H9 (cell line): ENCODE measurements at regions not wholly inside any gene's neighbourhood (a gene's known extent, or its start where the extent isn't known, plus 50 kb on each side); places are given as distances from the start of the nearest gene placed in this dataset.

Experiments used
- DNase-seq: peaks from one replicate; pipeline ENCODE4 v3.0.0-alpha.2; 2017
- H2AFZ ChIP-seq: one replicate; pipeline ENCODE4 v1.6.1; 2013; ENCODE audit warnings: mild to moderate bottlenecking, low read length, control low read depth, moderate library complexity
- H2AK5ac ChIP-seq: 2 replicates; pipeline ENCODE4 v1.6.1; 2013; ENCODE audit warnings: low read length, control low read depth, mixed read lengths; ENCODE audit not compliant: insufficient read length
- H2BK120ac ChIP-seq: one replicate; pipeline ENCODE4 v1.6.1; 2013; ENCODE audit warnings: low read depth, mild to moderate bottlenecking, low read length, control low read depth, inconsistent platforms; ENCODE audit not compliant: poor library complexity, severe bottlenecking
- H2BK12ac ChIP-seq: 2 replicates; pipeline ENCODE4 v1.6.1; 2013; ENCODE audit warnings: low read length, control low read depth, mixed read lengths, low read depth; ENCODE audit not compliant: insufficient read length
- H2BK15ac ChIP-seq: 2 replicates; pipeline ENCODE4 v1.6.1; 2013; ENCODE audit warnings: low read depth, low read length, control low read depth
- H2BK20ac ChIP-seq: one replicate; pipeline ENCODE4 v1.6.1; 2013; ENCODE audit warnings: low read depth, mild to moderate bottlenecking, low read length, control low read depth, inconsistent platforms; ENCODE audit not compliant: poor library complexity, severe bottlenecking
- H2BK5ac ChIP-seq: 2 replicates; pipeline ENCODE4 v1.6.1; 2013; ENCODE audit warnings: low read length, control low read depth, mixed read lengths; ENCODE audit not compliant: insufficient read length
- H3K14ac ChIP-seq: 2 replicates; pipeline ENCODE4 v1.6.1; 2013; ENCODE audit warnings: low read length, control low read depth; ENCODE audit not compliant: insufficient read depth
- H3K18ac ChIP-seq: 2 replicates; pipeline ENCODE4 v1.6.1; 2013; ENCODE audit warnings: low read depth, mild to moderate bottlenecking, mixed read lengths, low read length, control low read depth; ENCODE audit not compliant: insufficient read length
- H3K23ac ChIP-seq: 2 replicates; pipeline ENCODE4 v1.6.1; 2013; ENCODE audit warnings: low read length, control low read depth, mixed read lengths, low read depth; ENCODE audit not compliant: insufficient read length
- H3K23me2 ChIP-seq: 2 replicates; pipeline ENCODE4 v1.6.1; 2013; ENCODE audit warnings: low read depth, mild to moderate bottlenecking, mixed read lengths, low read length, control low read depth; ENCODE audit not compliant: insufficient read length, poor library complexity, severe bottlenecking
- H3K27ac ChIP-seq: 2 replicates; pipeline ENCODE4 v1.5.1; 2013; ENCODE audit warnings: low read length, control low read depth, mixed read lengths, low read depth; ENCODE audit not compliant: insufficient read length
- H3K27me3 ChIP-seq: 2 replicates; pipeline ENCODE4 v1.6.1; 2013; ENCODE audit warnings: low read length, control low read depth, inconsistent platforms; ENCODE audit not compliant: insufficient read depth
- H3K4ac ChIP-seq: 2 replicates; pipeline ENCODE4 v1.6.1; 2013; ENCODE audit warnings: low read depth, mild to moderate bottlenecking, control low read depth, inconsistent platforms, low read length, moderate library complexity
- H3K4me1 ChIP-seq: 2 replicates; pipeline ENCODE4 v1.6.1; 2013; ENCODE audit warnings: low read length, control low read depth, inconsistent platforms; ENCODE audit not compliant: insufficient read depth
- H3K4me2 ChIP-seq: 2 replicates; pipeline ENCODE4 v1.6.1; 2013; ENCODE audit warnings: low read length, control low read depth, mixed read lengths; ENCODE audit not compliant: insufficient read length, insufficient read depth
- H3K56ac ChIP-seq: 2 replicates; pipeline ENCODE4 v1.6.1; 2013; ENCODE audit warnings: low read depth, mild to moderate bottlenecking, mixed read lengths, low read length, control low read depth; ENCODE audit not compliant: insufficient read length
- H3K79me1 ChIP-seq: 2 replicates; pipeline ENCODE4 v1.6.1; 2013; ENCODE audit warnings: low read depth, mild to moderate bottlenecking, moderate library complexity, low read length, control low read depth, inconsistent platforms; ENCODE audit not compliant: insufficient read depth, poor library complexity, severe bottlenecking
- H3K79me2 ChIP-seq: 2 replicates; pipeline ENCODE4 v1.6.1; 2013; ENCODE audit warnings: low read length, control low read depth, inconsistent platforms; ENCODE audit not compliant: insufficient read depth
- H3K9ac ChIP-seq: 2 replicates; pipeline ENCODE4 v1.6.1; 2013; ENCODE audit warnings: low read length, control low read depth, mixed read lengths; ENCODE audit not compliant: insufficient read length; ENCODE audit errors: extremely low read depth
- H3K9me3 ChIP-seq: one replicate; pipeline ENCODE4 v1.6.1; 2013; ENCODE audit warnings: low read depth, low read length, inconsistent platforms; ENCODE audit not compliant: control insufficient read depth
- H3T11ph ChIP-seq: one replicate; pipeline ENCODE4 v1.6.1; 2013; ENCODE audit warnings: mild to moderate bottlenecking, low read length, control low read depth, inconsistent platforms
- H4K20me1 ChIP-seq: one replicate; pipeline ENCODE4 v1.6.1; 2013; ENCODE audit not compliant: control insufficient read depth, insufficient read length, insufficient read depth
- H4K5ac ChIP-seq: 2 replicates; pipeline ENCODE4 v1.6.1; 2013; ENCODE audit warnings: low read depth, mild to moderate bottlenecking, mixed read lengths, low read length, control low read depth; ENCODE audit not compliant: insufficient read length
- H4K8ac ChIP-seq: replicated peaks from 2 replicates; pipeline ENCODE4 v1.6.1; 2013; ENCODE audit warnings: low read length, control low read depth, mixed read lengths, low read depth; ENCODE audit not compliant: insufficient read length
- H4K91ac ChIP-seq: 2 replicates; pipeline ENCODE4 v1.6.1; 2013; ENCODE audit warnings: low read depth, mild to moderate bottlenecking, moderate library complexity, mixed read lengths, low read length, control low read depth; ENCODE audit not compliant: insufficient read length
- H3K27ac Mint-ChIP-seq, 3 experiments: 2 replicates in 2 of 3; 3 replicates in 1 of 3; pipeline ENCODE4 v1.8.0; 2020 to 2021; ENCODE audit warnings: mixed read lengths in 3 of 3, mild to moderate bottlenecking in 1 of 3, moderate library complexity in 1 of 3
- H3K27me3 Mint-ChIP-seq: 2 replicates; pipeline ENCODE4 v1.8.0; 2021; ENCODE audit warnings: low read depth, mild to moderate bottlenecking, moderate library complexity, mixed read lengths
- H3K36me3 Mint-ChIP-seq, 3 experiments: 2 replicates in 2 of 3; 3 replicates in 1 of 3; pipeline ENCODE4 v1.8.0; 2020 to 2021; ENCODE audit warnings: low read depth in 3 of 3, mixed read lengths in 3 of 3; ENCODE audit not compliant: insufficient read depth in 1 of 3
- H3K4me1 Mint-ChIP-seq, 2 experiments: 2 replicates each; pipeline ENCODE4 v1.8.0; 2020; ENCODE audit warnings: mixed read lengths in 2 of 2
- H3K4me3 Mint-ChIP-seq, 2 experiments: 2 replicates in 1 of 2; 3 replicates in 1 of 2; pipeline ENCODE4 v1.8.0; 2020 to 2021; ENCODE audit warnings: mild to moderate bottlenecking in 2 of 2, mixed read lengths in 2 of 2, moderate library complexity in 1 of 2
- H3K9me3 Mint-ChIP-seq, 2 experiments: 2 replicates in 1 of 2; 3 replicates in 1 of 2; pipeline ENCODE4 v1.8.0; 2020; ENCODE audit warnings: mild to moderate bottlenecking in 2 of 2, mixed read lengths in 2 of 2, moderate library complexity in 1 of 2
- CTCF ChIP-seq: fragments of 200-600 bp; sonication (generic); conservative IDR thresholded peaks from 3 replicates; pipeline ENCODE4 v1.8.0; 2021; ENCODE audit warnings: antibody characterized with exemption, mild to moderate bottlenecking
- WGBS: extraction: QIAGEN DNeasy Blood & Tissue Kit; methylation state at CpG from one replicate; pipeline ENCODE4 v1.1.7; 2013; ENCODE audit warnings: missing lambda C conversion rate, low lambda C conversion rate, mixed read lengths; ENCODE audit not compliant: insufficient read length; ENCODE audit errors: extremely low coverage; 5-methylcytosine and 5-hydroxymethylcytosine counted together

- Histone ChIP-seq H3K79me2 (no peaks in the 10 kb centered on the region), H3K23me2 (no peaks in the 10 kb centered on the region), H4K5ac (no peak overlapping the region), H4K91ac (no peak overlapping the region), H2AK5ac (no peak overlapping the region), H3K4me2 (no peak overlapping the region), H3K27ac (no peak overlapping the region), H3K18ac (no peak overlapping the region), H3K79me1 (no peaks in the 10 kb centered on the region), H4K8ac (no peak overlapping the region), H3K56ac (no peak overlapping the region), H2BK20ac (no peak overlapping the region), H3K9ac (no peak overlapping the region), H2BK12ac (no peak overlapping the region), H2BK5ac (no peak overlapping the region), H3K14ac (no peak overlapping the region), H3K23ac (no peak overlapping the region), H2BK15ac (no peak overlapping the region), H3K9me3 (no peaks in the 10 kb centered on the region), H2BK120ac (no peak overlapping the region), H3K4me1 (no peaks in the 10 kb centered on the region), H4K20me1 (no peaks in the 10 kb centered on the region), H3T11ph (no peak overlapping the region), H3K27me3 (no peaks in the 10 kb centered on the region), H3K4ac (no peak overlapping the region), H2AFZ (no peak overlapping the region)
- no peaks in the 10 kb centered on the region for H3K36me3 Mint-ChIP-seq
- no peaks in the 10 kb centered on the region for H3K9me3 Mint-ChIP-seq
- no peaks in the 10 kb centered on the region for H3K4me1 Mint-ChIP-seq
- H3K4me3 Mint-ChIP-seq = no peak overlapping the region
- TF ChIP-seq CTCF = no peak
- no peak for DNase-seq
- WGBS = no CpG with 5 or more reads among the region's 2 CpGs
- no peak overlapping the region for H3K27ac Mint-ChIP-seq
- no peaks in the 10 kb centered on the region for H3K27me3 Mint-ChIP-seq
Observed at GRCh38 chr1:221558396-221558795, 183.5 kb downstream of the DUSP10 start.
